Smooth muscle cell of the brain vasculature (primary cell): ENCODE measurements at regions not wholly inside any gene's neighbourhood (a gene's known extent, or its start where the extent isn't known, plus 50 kb on each side); places are given as distances from the start of the nearest gene placed in this dataset.
"Not testable (repeated sequence)": the region's sequence is repeated elsewhere in the genome, so short reads cannot be mapped to it uniquely, and the experiment has no call there.

Experiments used
- DNase-seq: peaks from one replicate; pipeline ENCODE4 v3.0.0-alpha.2; 2012; ENCODE audit warnings: low read depth, low spot score

GRCh38 chr9:134559013-134559412 is 82.6 kb upstream of the COL5A1 start:
- DNase-seq = no peak

- no peak for DNase-seq
These were observed 81.4 kb upstream of the COL5A1 start for GRCh38 chr9:134560206-134560605.

GRCh38 chr9:134560654-134561053 is 80.9 kb upstream of the COL5A1 start:
- no peak for DNase-seq

GRCh38 chr9:134561427-134562145 is 80.0 kb upstream of the COL5A1 start:
- DNase-seq = no peak

GRCh38 chr9:134562146-134562849 is 79.3 kb upstream of the COL5A1 start:
- DNase-seq = no peak

GRCh38 chr9:134563397-134563796 is 78.2 kb upstream of the COL5A1 start:
- no peak for DNase-seq

- DNase-seq = peak; percentile 69
These were observed 77.0 kb upstream of the COL5A1 start for GRCh38 chr9:134564431-134565170.

GRCh38 chr9:134565316-134565915 is 76.2 kb upstream of the COL5A1 start:
- no peak for DNase-seq

GRCh38 chr9:134566196-134566847 is 75.3 kb upstream of the COL5A1 start:
- no peak for DNase-seq

GRCh38 chr9:134566936-134567335 is 74.7 kb upstream of the COL5A1 start:
- DNase-seq = no peak

- no peak for DNase-seq
These were observed 73.5 kb upstream of the COL5A1 start for GRCh38 chr9:134568116-134568515.

GRCh38 chr9:134568811-134569210 is 72.8 kb upstream of the COL5A1 start:
- DNase-seq = no peak

- no peak for DNase-seq
These were observed 72.0 kb upstream of the COL5A1 start for GRCh38 chr9:134569626-134570025.

GRCh38 chr9:134570151-134570621 is 71.4 kb upstream of the COL5A1 start:
- DNase-seq = no peak

- DNase-seq = no peak
These were observed 70.8 kb upstream of the COL5A1 start for GRCh38 chr9:134570711-134571325.

GRCh38 chr9:134571326-134571931 is 70.2 kb upstream of the COL5A1 start:
- DNase-seq = no peak

- DNase-seq = no peak
These were observed 69.4 kb upstream of the COL5A1 start for GRCh38 chr9:134571946-134572917.

GRCh38 chr9:134574686-134575085 is 66.9 kb upstream of the COL5A1 start:
- not testable (repeated sequence) for DNase-seq

- no peak for DNase-seq
These were observed 66.3 kb upstream of the COL5A1 start for GRCh38 chr9:134575103-134575900.
